ENCODE measurements at regions not wholly inside any gene's neighbourhood (a gene's known extent, or its start where the extent isn't known, plus 50 kb on each side); places are given as distances from the start of the nearest gene placed in this dataset.

DNA sequence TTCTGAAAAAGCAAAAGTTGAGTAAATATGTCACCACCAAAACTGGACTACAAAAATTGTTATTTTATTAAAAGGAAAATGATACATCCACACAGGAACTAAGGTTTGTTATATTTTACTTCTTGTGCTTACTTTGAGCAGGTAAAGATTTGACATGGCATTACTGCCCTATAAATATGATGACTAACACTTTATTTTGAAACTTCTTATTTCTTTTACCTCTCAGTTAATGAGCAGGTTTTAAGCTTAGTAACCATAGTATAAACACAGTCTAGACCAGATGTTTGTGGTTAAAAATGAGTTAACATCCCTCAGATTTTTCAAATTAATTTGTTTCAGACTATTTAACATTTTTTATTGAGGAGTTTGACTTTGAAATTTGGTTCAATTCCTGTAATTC lies 862.5 kb upstream of the USP15 start:
- no peak for DNase-seq
- TF ChIP-seq CTCF (IDR thresholded peaks at IDR 0.05) (no peak), POLR2A (IDR thresholded peaks at IDR 0.05) (no peak)
- no peak overlapping the region for H3K27ac ChIP-seq
- no peaks in the 10 kb centered on the region for H3K9me3 ChIP-seq (replicated peaks in 1 of 3)
- no peaks in the 10 kb centered on the region for H3K4me1 ChIP-seq (replicated peaks in 1 of 2)
- no peaks in the 10 kb centered on the region for H3K36me3 ChIP-seq (replicated peaks in 1 of 2)
- intact Hi-C loops (cut with DNase I), result no loop called here
- H3K4me3 ChIP-seq, result no peak overlapping the region
- no peaks in the 10 kb centered on the region for H3K27me3 ChIP-seq

DNA sequence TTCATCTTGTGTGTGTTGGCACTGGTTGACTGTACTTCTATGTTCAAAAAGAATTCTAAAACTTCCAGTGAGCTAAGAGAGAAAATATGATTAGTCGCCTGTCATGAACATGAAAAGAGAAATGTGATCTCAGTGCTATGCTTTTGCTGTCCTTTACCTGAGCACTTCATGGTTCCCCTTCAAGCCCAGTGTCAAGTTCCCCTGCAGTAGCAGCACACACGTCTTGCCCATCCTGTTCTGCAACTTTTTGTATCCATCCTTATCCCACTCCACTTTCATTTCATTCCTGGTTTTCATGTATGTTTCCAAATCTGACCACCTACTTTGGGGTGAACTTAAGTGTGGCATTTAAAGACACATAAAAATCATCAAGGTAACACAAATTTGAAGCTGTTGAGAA lies 848.0 kb upstream of the USP15 start:
- Histone ChIP-seq H3K27ac (no peak overlapping the region), H3K4me1 (replicated peaks in 1 of 2) (no peaks in the 10 kb centered on the region), H3K27me3 (no peaks in the 10 kb centered on the region), H3K36me3 (replicated peaks in 1 of 2) (no peaks in the 10 kb centered on the region), H3K4me3 (no peak overlapping the region), H3K9me3 (replicated peaks in 1 of 3) (no peaks in the 10 kb centered on the region)
- no peak for DNase-seq
- intact Hi-C loops (cut with DNase I), result no loop called here
- TF ChIP-seq POLR2A (IDR thresholded peaks at IDR 0.05), result no peak
- 48 to 66% (median 58%) methylated on average over 2 of the region's 2 CpGs for WGBS, 4 donors

GRCh38 chr12:61414470-61414869 lies 845.7 kb upstream of the USP15 start:
- Histone ChIP-seq H3K4me1 (replicated peaks in 1 of 2) (no peaks in the 10 kb centered on the region), H3K4me3 (no peak overlapping the region)

GRCh38 chr12:61422786-61423185 lies 837.4 kb upstream of the USP15 start:
- Histone ChIP-seq H3K27ac (no peak overlapping the region), H3K36me3 (replicated peaks in 1 of 2) (no peaks in the 10 kb centered on the region), H3K4me1 (replicated peaks in 1 of 2) (no peaks in the 10 kb centered on the region), H3K4me3 (no peak overlapping the region), H3K27me3 (no peaks in the 10 kb centered on the region), H3K9me3 (replicated peaks in 1 of 3) (no peaks in the 10 kb centered on the region)
- intact Hi-C loops (cut with DNase I), result no loop called here
- DNase-seq, result no peak
- no peak for TF ChIP-seq POLR2A (IDR thresholded peaks at IDR 0.05)
- TF ChIP-seq CTCF (IDR thresholded peaks at IDR 0.05), result no peak

More at GRCh38 chr12:61414470-61414869, 845.7 kb upstream of the USP15 start:
- intact Hi-C loops (cut with DNase I), result no loop called here
- Histone ChIP-seq H3K9me3 (replicated peaks in 1 of 3) (no peaks in the 10 kb centered on the region), H3K27me3 (no peaks in the 10 kb centered on the region), H3K36me3 (replicated peaks in 1 of 2) (no peaks in the 10 kb centered on the region), H3K27ac (no peak overlapping the region)
- DNase-seq, result no peak
- TF ChIP-seq POLR2A (IDR thresholded peaks at IDR 0.05) (no peak), CTCF (IDR thresholded peaks at IDR 0.05) (no peak)

DNA sequence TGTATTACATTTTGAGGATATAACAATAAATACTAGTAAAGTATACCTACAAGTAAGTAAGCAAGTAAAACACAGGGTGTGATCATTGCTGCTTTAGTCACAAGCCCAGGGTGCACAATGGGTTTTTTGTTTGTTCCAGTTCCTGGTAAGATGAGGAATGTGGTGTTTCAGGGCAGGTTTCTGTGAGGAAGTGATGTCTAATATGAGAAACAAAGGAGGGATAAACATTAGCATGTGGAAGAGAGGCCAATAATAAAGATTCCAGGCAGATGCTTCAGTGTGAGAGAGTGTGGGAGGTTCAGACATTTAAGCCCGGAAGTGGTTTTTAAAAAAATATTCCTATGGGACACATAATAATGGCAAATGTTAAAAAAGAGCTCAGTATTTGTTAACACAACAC lies 808.1 kb upstream of the USP15 start:
- DNase-seq, result no peak
- H3K27me3 ChIP-seq, result no peaks in the 10 kb centered on the region
- 64 to 87% (median 72%) methylated on average over 1 of the region's 1 CpG for WGBS, 4 donors
- intact Hi-C loops (cut with DNase I), result no loop called here
- no peaks in the 10 kb centered on the region for H3K36me3 ChIP-seq (replicated peaks in 1 of 2)
- TF ChIP-seq POLR2A (IDR thresholded peaks at IDR 0.05) (no peak), CTCF (IDR thresholded peaks at IDR 0.05) (no peak)
- H3K27ac ChIP-seq, result no peak overlapping the region
- no peak overlapping the region for H3K4me3 ChIP-seq
- no peaks in the 10 kb centered on the region for H3K9me3 ChIP-seq (replicated peaks in 1 of 3)
- no peaks in the 10 kb centered on the region for H3K4me1 ChIP-seq (replicated peaks in 1 of 2)

Data from adrenal gland (tissue), 9 donors.